ENCODE measurements at regions not wholly inside any gene's neighbourhood (a gene's known extent, or its start where the extent isn't known, plus 50 kb on each side); places are given as distances from the start of the nearest gene placed in this dataset.

- no peaks in the 10 kb centered on the region for H3F3A ChIP-seq (replicated peaks; ENCODE audit: insufficient read depth)
- H4K20me1 ChIP-seq (ENCODE audit: insufficient read depth), result no peaks in the 10 kb centered on the region
- H3K79me2 ChIP-seq (ENCODE audit: insufficient read depth), result no peaks in the 10 kb centered on the region
- H3K4me1 ChIP-seq (ENCODE audit: control insufficient read depth in 1 of 2, insufficient read depth in 2 of 2, low read depth in 1 of 2, low read length in 1 of 2), result peaks cover 0 to 6% of the 10 kb centered on the region in 2 experiments; a peak in 2 of 4 replicates
- no peak for DNase-seq
- CTCF ChIA-PET, result interaction anchor here (1.1 to 2.6 kb wide), 3 partner anchors 11 to 544 kb away, joined by 3 to 8 read pairs (median 4); no protein-coding TSS in a partner anchor
- H3K4me2 ChIP-seq, result no peak overlapping the region
- no peak for TF ChIP-seq NRF1 (IDR thresholded peaks at IDR 0.05; ENCODE audit: low read depth, low read length)
- TF ChIP-seq FOXM1 (IDR thresholded peaks at IDR 0.05; ENCODE audit: low read depth), result no peak
- TF ChIP-seq RAD21 (IDR thresholded peaks at IDR 0.05; ENCODE audit: low read length), result no peak
- no peak for TF ChIP-seq ZBTB33 (IDR thresholded peaks at IDR 0.05; ENCODE audit: borderline replicate concordance, low read depth)
- TF ChIP-seq YY1 (IDR thresholded peaks at IDR 0.05; ENCODE audit: low read depth), result no peak
- no peak for TF ChIP-seq USF2 (IDR thresholded peaks at IDR 0.05; ENCODE audit: borderline replicate concordance, low read depth, low read length)
- TF ChIP-seq RXRA (IDR thresholded peaks at IDR 0.05; ENCODE audit: borderline replicate concordance, low read depth), result no peak
- TF ChIP-seq POLR2AphosphoS5 (IDR thresholded peaks at IDR 0.05; ENCODE audit: low read depth, low read length), result no peak
- TF ChIP-seq FOXJ3 (CRISPR knock-in tag; IDR thresholded peaks at IDR 0.05), result no peak
- POLR2A ChIA-PET, result no interaction called here
- no peaks in the 10 kb centered on the region for H3K27me3 ChIP-seq (ENCODE audit: insufficient read depth)
- no peak overlapping the region for H2AFZ ChIP-seq (ENCODE audit: low read depth)
- no peak overlapping the region for H3K4me3 ChIP-seq (ENCODE audit: low read depth in 2 of 2, low read length in 1 of 2)
- H3K27ac ChIP-seq (ENCODE audit: low read depth in 2 of 2, low read length in 1 of 2), result no peak overlapping the region
- H3K36me3 ChIP-seq (replicated peaks in 1 of 2; ENCODE audit: control insufficient read depth in 1 of 2, insufficient read depth in 2 of 2, low read length in 1 of 2), result no peaks in the 10 kb centered on the region
- no peaks in the 10 kb centered on the region for H3K9me3 ChIP-seq
- WGBS (ENCODE audit: low lambda C conversion rate), result 52% methylated on average over 6 of the region's 6 CpGs
- H3K9me2 ChIP-seq, result no peaks in the 10 kb centered on the region
- no peak overlapping the region for H3K9ac ChIP-seq
These were observed 352.6 kb upstream of the POU3F3 start for GRCh38 chr2:104501342-104501741.

DNA sequence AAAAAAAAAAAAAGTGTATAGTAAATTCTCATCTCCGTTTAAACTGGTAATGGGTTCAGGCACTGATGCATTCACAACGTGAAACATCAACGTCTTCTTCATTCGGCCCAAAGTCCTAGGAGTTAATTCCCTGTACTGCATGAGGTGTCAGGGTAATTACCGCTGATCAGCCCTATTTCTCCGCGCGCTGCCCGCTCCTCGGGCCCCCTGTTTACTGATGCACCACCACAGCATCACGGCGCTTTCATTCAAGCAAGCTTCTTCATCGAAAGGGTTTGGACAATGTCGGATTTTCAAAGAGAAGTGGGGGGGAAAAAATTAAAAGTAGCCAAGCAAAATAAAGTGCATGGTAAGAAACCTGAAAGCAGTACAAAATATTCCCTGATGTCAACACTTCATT lies 352.0 kb upstream of the POU3F3 start:
- ChIA-PET CTCF (interaction anchor here (1.1 to 1.6 kb wide), 2 partner anchors 12 to 545 kb away, joined by 3 to 4 read pairs; no protein-coding TSS in a partner anchor), POLR2A (no interaction called here)
- Histone ChIP-seq H3K4me3 (ENCODE audit: low read depth in 2 of 2, low read length in 1 of 2) (no peak overlapping the region), H3K9me3 (no peaks in the 10 kb centered on the region), H2AFZ (ENCODE audit: low read depth) (no peak overlapping the region), H3K9ac (no peak overlapping the region), H3F3A (replicated peaks; ENCODE audit: insufficient read depth) (no peaks in the 10 kb centered on the region), H4K20me1 (ENCODE audit: insufficient read depth) (no peaks in the 10 kb centered on the region), H3K9me2 (no peaks in the 10 kb centered on the region), H3K79me2 (ENCODE audit: insufficient read depth) (no peaks in the 10 kb centered on the region), H3K27ac (ENCODE audit: low read depth in 2 of 2, low read length in 1 of 2) (no peak overlapping the region), H3K36me3 (replicated peaks in 1 of 2; ENCODE audit: control insufficient read depth in 1 of 2, insufficient read depth in 2 of 2, low read length in 1 of 2) (no peaks in the 10 kb centered on the region), H3K4me1 (ENCODE audit: control insufficient read depth in 1 of 2, insufficient read depth in 2 of 2, low read depth in 1 of 2, low read length in 1 of 2) (peaks cover 0 to 6% of the 10 kb centered on the region in 2 experiments; a peak in 2 of 4 replicates), H3K27me3 (ENCODE audit: insufficient read depth) (no peaks in the 10 kb centered on the region), H3K4me2 (no peak overlapping the region)
- TF ChIP-seq MEF2A (IDR thresholded peaks at IDR 0.05; ENCODE audit: borderline replicate concordance, low read depth) (no peak), ZBTB33 (IDR thresholded peaks at IDR 0.05; ENCODE audit: borderline replicate concordance, low read depth) (no peak), USF2 (IDR thresholded peaks at IDR 0.05; ENCODE audit: borderline replicate concordance, low read depth, low read length) (no peak), TCF12 (IDR thresholded peaks at IDR 0.05) (no peak), REST (IDR thresholded peaks at IDR 0.05; ENCODE audit: low read depth, low read length) (no peak), FOXJ3 (CRISPR knock-in tag; IDR thresholded peaks at IDR 0.05) (no peak), NFIC (IDR thresholded peaks at IDR 0.05; ENCODE audit: borderline replicate concordance) (no peak)
- 56% methylated on average over 14 of the region's 14 CpGs for WGBS (ENCODE audit: low lambda C conversion rate)
- no peak for DNase-seq
